Heart right ventricle (tissue), 16 donors: ENCODE measurements at regions not wholly inside any gene's neighbourhood (a gene's known extent, or its start where the extent isn't known, plus 50 kb on each side); places are given as distances from the start of the nearest gene placed in this dataset.

Source experiments
- ATAC-seq, 8 donors: fragments of 200-7000 bp; cut with Tn5 transposase; one replicate each; pipeline ENCODE4 v1.9.1; 2020; ENCODE audit warnings: mild to moderate bottlenecking in 8 of 8, moderate library complexity in 8 of 8, moderate number of reproducible peaks in 1 of 8
- DNase-seq, 2 donors: peaks; one replicate each; pipeline ENCODE4 v3.0.0-alpha.2; 2020
- H3K27ac ChIP-seq, 10 donors: fragments of 200-600 bp; sonication (generic) in 2 of 10; one replicate each; pipeline versions ENCODE4 v1.5.0 to v1.8.0; 2020 to 2022; ENCODE audit warnings: mild to moderate bottlenecking in 3 of 10
- H3K27me3 ChIP-seq, 7 donors: fragments of 200-600 bp; one replicate each; pipeline ENCODE4 v1.8.0; 2021 to 2022; ENCODE audit warnings: mild to moderate bottlenecking in 2 of 7
- H3K36me3 ChIP-seq, 9 donors: fragments of 200-600 bp; sonication (generic) in 1 of 9; one replicate each; pipeline versions ENCODE4 v1.5.0 to v1.8.0; 2020 to 2022; ENCODE audit warnings: mild to moderate bottlenecking in 2 of 9
- H3K4me1 ChIP-seq, 9 donors: fragments of 200-600 bp; sonication (generic) in 1 of 9; one replicate each; pipeline versions ENCODE4 v1.5.0 to v1.8.0; 2020 to 2022; ENCODE audit warnings: mild to moderate bottlenecking in 4 of 9
- H3K4me3 ChIP-seq, 10 donors: fragments of 200-600 bp; sonication (generic) in 2 of 10; one replicate each; pipeline versions ENCODE4 v1.5.0 to v1.8.0; 2020 to 2022; ENCODE audit warnings: mild to moderate bottlenecking in 7 of 10, moderate library complexity in 2 of 10
- H3K9me3 ChIP-seq, 11 donors: fragments of 200-600 bp in 10 of 11; sonication (generic) in 2 of 11; one replicate each; pipeline versions ENCODE4 v1.5.0 to v1.8.0; 2013 to 2022; ENCODE audit warnings: mild to moderate bottlenecking in 2 of 11, control low read depth in 1 of 11, moderate library complexity in 1 of 11
- CTCF ChIP-seq, 9 donors: fragments of 200-600 bp; sonication (generic) in 2 of 9; IDR thresholded peaks; one replicate each; pipeline versions ENCODE4 v1.5.0 to v1.8.0; 2021 to 2022; ENCODE audit warnings: antibody characterized with exemption in 9 of 9, mild to moderate bottlenecking in 5 of 9, moderate library complexity in 1 of 9
- WGBS, 2 donors: extraction: QIAGEN DNeasy Blood & Tissue Kit; methylation state at CpG; one replicate each; pipeline ENCODE4 v1.1.7; 2013; ENCODE audit warnings: inconsistent platforms in 1 of 2; 5-methylcytosine and 5-hydroxymethylcytosine counted together
- intact Hi-C, 10 donors: fragments of 100-400 bp; cut with DNase I; formaldehyde crosslinking; loops; one replicate each; pipeline versions ENCODE4 v1.11.1 to v1.14.2; 2022
- donor health status: Arrhythmogenic right ventricular cardiomyopathy.
- donor health status: ischemic (EF 13 %, LVEDD 7.1; RV severe dilation, severe dysfunction).
- donor health status: healthy with polysubstance abuse.
- donor health status: DM: no; HTN: yes; CAD: no.
- donor health status: DM: no; HTN: no; CAD: no.
- donor health status: ischemic (EF 25% LVEDD 6.9; RV normal size, moderate dysfunction).
- donor health status: ischemic (EF 25% LVEDD 5.7; RV mildly dilated, moderate dysfunction).
- donor health status: healthy.
- donor health status: DM: yes; HTN: yes; CAD: no.
- donor health status: Ischemic cardiomyopathy.
- donor health status: ischemic (EF 35%, LVEDD 5.7; RV mildly dilated, moderate dysfunction).
- donor health status: nonischemic (EF 11% LVEDD 7.7; RV severe dilation, severe dysfunction).
- donor health status: DM: yes; HTN: yes; CAD: no.
- donor health status: PGD.
- donor health status: ischemic (EF 29% LVEDD 5.4; RV normal size, mild dysfunction).
- donor health status: nonischemic (EF 23%, LVEDD 6.1; RV moderate dilation, normal function).

- intact Hi-C loops = no loop called here
- TF ChIP-seq CTCF (IDR thresholded peaks at IDR 0.05) = no peak
- no peak overlapping the region for H3K27ac ChIP-seq
- DNase-seq (no peak), ATAC-seq (no peak)
- H3K4me1 ChIP-seq = peaks cover 0 to under 1% (median 0%) of the 10 kb centered on the region in 9 donors
- no peak overlapping the region for H3K4me3 ChIP-seq
- peaks cover 0 to 4% (median 0%) of the 10 kb centered on the region in 7 donors for H3K27me3 ChIP-seq
- 81 to 90% methylated on average over 2 of the region's 2 CpGs for WGBS, 2 donors
- H3K9me3 ChIP-seq = no peaks in the 10 kb centered on the region
- H3K36me3 ChIP-seq = no peaks in the 10 kb centered on the region
Measured at GRCh38 chr7:142540371-142540770, 208.9 kb upstream of the PRSS1 start.

DNA sequence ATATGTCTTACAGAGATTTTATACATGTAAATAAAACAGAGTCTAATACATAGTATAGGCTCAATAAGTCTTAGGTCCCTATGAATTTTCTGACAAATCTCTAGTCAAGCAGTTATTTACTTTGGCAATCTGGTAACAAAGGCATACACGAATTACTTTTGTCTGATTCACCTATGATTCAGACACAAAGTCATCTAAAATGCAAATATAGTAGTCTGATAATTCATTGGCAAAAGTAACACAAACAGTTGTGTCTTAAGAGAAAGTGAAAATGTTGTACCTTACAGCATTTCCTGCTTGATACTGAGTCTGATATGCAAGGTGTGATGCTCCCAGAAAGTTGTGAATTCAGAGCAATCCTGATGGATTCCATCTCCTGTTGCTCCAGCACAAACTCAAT is 209.4 kb upstream of the PRSS1 start:
- no peak overlapping the region for H3K27ac ChIP-seq
- whole genome bisulfite sequencing, 2 donors = 43 to 64% methylated on average over 1 of the region's 1 CpG
- TF ChIP-seq CTCF (IDR thresholded peaks at IDR 0.05) = no peak
- no peak for ATAC-seq
- peaks cover 0 to 7% (median 0%) of the 10 kb centered on the region in 7 donors for H3K27me3 ChIP-seq
- no peak for DNase-seq
- H3K4me1 ChIP-seq = peaks cover 0 to 5% (median 0%) of the 10 kb centered on the region in 9 donors
- intact Hi-C loops = no loop called here
- H3K4me3 ChIP-seq = no peak overlapping the region
- no peaks in the 10 kb centered on the region for H3K9me3 ChIP-seq
- no peaks in the 10 kb centered on the region for H3K36me3 ChIP-seq

DNA sequence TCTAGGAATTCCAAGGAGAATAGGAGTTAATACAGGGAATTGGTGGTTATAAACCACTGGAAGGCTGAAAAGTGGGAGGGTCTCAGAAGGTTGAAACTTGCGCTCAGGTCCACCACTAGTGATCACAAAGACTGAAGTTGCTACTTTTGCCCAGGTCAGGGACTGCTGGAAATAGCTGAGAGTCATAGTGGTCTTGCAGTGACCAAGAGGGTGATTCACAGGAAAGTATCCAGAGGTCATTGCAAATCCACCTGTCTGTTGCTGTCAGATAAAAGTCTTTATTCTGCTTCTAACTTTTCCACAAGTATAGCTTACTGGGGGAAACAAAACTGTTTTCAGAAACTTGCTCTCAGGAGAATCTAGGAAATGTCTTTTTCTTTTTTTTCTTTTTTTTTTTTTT is 211.5 kb upstream of the PRSS1 start:
- WGBS, 2 donors = 89 to 97% methylated on average over 1 of the region's 1 CpG
- peaks cover 0 to 5% (median 0%) of the 10 kb centered on the region in 9 donors for H3K4me1 ChIP-seq
- peaks cover 0 to 14% (median 9%) of the 10 kb centered on the region in 7 donors for H3K27me3 ChIP-seq
- no peaks in the 10 kb centered on the region for H3K36me3 ChIP-seq
- H3K4me3 ChIP-seq = no peak overlapping the region
- intact Hi-C loops = no loop called here
- no peaks in the 10 kb centered on the region for H3K9me3 ChIP-seq
- DNase-seq (no peak), ATAC-seq (no peak)
- H3K27ac ChIP-seq = no peak overlapping the region
- no peak for TF ChIP-seq CTCF (IDR thresholded peaks at IDR 0.05)

DNA sequence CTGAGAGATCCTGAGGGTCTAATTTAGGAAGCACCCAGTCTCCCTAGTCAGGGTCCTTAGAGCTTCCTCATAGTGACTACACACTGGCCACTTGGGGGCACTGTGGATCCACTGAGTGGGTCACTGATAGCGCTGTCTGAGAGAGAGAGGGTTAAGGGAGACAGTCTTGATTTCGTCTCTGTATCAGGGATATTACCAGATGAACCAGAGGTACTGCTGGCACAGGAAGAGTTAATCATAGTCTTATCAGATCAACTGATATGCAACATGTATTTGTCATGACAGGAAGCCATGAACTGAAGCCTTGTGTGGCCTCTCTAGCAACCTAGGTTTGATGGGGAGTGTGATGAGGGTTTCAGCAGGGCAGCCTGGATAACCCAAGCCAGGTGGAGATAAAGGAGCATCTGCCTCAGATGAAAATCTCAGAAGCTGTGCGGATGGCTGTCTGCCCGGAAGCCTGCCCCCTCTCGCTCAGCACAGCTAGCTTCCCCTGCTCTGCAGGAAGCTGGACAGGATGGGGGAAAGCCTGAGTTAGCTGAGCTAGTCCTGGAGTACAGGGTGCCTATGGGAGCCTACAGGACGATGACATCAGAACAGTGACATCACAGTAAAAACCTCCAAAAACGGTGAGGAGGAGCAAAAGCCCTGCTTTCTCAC is 214.0 kb upstream of the PRSS1 start:
- intact Hi-C loops = no loop called here
- H3K36me3 ChIP-seq = no peaks in the 10 kb centered on the region

More for the DNA sequence above, 214.0 kb upstream of the PRSS1 start:
- WGBS, 2 donors = 7% methylated on average over 7 of the region's 7 CpGs
- DNase-seq (peak in 1 of 2 donors; percentile 31), ATAC-seq (peak in 5 of 8 donors; percentile 42 to 61 (median 49))
- Histone ChIP-seq H3K9me3 (no peaks in the 10 kb centered on the region), H3K27me3 (peaks cover 0 to 32% (median 9%) of the 10 kb centered on the region in 7 donors), H3K4me1 (peaks cover 0 to 5% (median 0%) of the 10 kb centered on the region in 9 donors), H3K4me3 (no peak overlapping the region), H3K27ac (no peak overlapping the region)
- peak in 8 of 9 donors; percentile 18 to 82 (median 50) for TF ChIP-seq CTCF (IDR thresholded peaks at IDR 0.05)
